Esophagus squamous epithelium (tissue), 4 donors: ENCODE measurements at regions not wholly inside any gene's neighbourhood (a gene's known extent, or its start where the extent isn't known, plus 50 kb on each side); places are given as distances from the start of the nearest gene placed in this dataset.

Experiments used
- POLR2A ChIP-seq, 4 donors: fragments of 450-650 bp; IDR thresholded peaks; one replicate each; pipeline ENCODE4 v1.6.1; 2017; ENCODE audit warnings: antibody characterized with exemption in 4 of 4, mild to moderate bottlenecking in 4 of 4, moderate library complexity in 3 of 4
- TF ChIP-seq, protein P1 (sequence below), 6 experiments: fragments of 450-650 bp in 4 of 6; fragments of 200-600 bp in 2 of 6; sonication (generic) in 2 of 6; IDR thresholded peaks; one replicate each; pipeline ENCODE4 v1.5.1; 2016 to 2019; ENCODE audit warnings: antibody characterized with exemption in 6 of 6, mild to moderate bottlenecking in 4 of 6, moderate library complexity in 4 of 6

DNA sequence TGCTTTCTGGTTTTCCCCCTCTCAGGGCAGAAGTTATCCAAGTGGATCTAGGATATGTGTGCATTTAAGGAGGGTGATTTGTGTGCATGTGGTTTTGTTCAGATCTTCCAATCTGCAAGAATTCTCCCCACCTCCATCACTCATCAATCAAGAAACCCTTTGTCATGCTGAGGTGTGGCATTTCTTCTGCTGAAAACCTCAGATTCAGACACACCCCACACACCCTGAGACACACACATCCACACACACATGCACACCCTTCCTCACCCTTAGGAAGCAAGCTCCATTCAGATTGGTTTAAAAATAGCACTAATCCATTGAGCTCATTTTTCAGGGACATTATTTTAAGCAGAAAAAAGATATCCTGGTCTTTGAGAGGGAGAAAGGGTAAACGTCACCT is 106.1 kb upstream of the HSD17B12 start:
- TF ChIP-seq, protein P1, sequence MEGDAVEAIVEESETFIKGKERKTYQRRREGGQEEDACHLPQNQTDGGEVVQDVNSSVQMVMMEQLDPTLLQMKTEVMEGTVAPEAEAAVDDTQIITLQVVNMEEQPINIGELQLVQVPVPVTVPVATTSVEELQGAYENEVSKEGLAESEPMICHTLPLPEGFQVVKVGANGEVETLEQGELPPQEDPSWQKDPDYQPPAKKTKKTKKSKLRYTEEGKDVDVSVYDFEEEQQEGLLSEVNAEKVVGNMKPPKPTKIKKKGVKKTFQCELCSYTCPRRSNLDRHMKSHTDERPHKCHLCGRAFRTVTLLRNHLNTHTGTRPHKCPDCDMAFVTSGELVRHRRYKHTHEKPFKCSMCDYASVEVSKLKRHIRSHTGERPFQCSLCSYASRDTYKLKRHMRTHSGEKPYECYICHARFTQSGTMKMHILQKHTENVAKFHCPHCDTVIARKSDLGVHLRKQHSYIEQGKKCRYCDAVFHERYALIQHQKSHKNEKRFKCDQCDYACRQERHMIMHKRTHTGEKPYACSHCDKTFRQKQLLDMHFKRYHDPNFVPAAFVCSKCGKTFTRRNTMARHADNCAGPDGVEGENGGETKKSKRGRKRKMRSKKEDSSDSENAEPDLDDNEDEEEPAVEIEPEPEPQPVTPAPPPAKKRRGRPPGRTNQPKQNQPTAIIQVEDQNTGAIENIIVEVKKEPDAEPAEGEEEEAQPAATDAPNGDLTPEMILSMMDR (IDR thresholded peaks at IDR 0.05), result no peak
- TF ChIP-seq POLR2A (IDR thresholded peaks at IDR 0.05), result no peak
